Adrenal gland (tissue), 9 donors: ENCODE measurements at regions not wholly inside any gene's neighbourhood (a gene's known extent, or its start where the extent isn't known, plus 50 kb on each side); places are given as distances from the start of the nearest gene placed in this dataset.

ENCODE experiments used
- DNase-seq, 7 donors: peaks; one replicate each; pipeline ENCODE4 v3.0.0-alpha.2; 2019 to 2020
- H3K27ac ChIP-seq, 5 donors: fragments of 200-600 bp; sonication (generic) in 4 of 5; 1 replicate in 3 of 5; 2 replicates in 2 of 5; pipeline versions ENCODE4 v1.5.1 to v1.8.0; 2016 to 2020; ENCODE audit warnings: mild to moderate bottlenecking in 1 of 5
- H3K27me3 ChIP-seq: fragments of 200-600 bp; 2 replicates; pipeline ENCODE4 v1.8.0; 2021
- H3K36me3 ChIP-seq, 2 donors: fragments of 200-600 bp; replicated peaks in 1 of 2; 1 replicate in 1 of 2; 2 replicates in 1 of 2; pipeline versions ENCODE4 v1.5.1 to v1.8.0; 2018 to 2022
- H3K4me1 ChIP-seq, 2 donors: fragments of 200-600 bp; replicated peaks in 1 of 2; 1 replicate in 1 of 2; 2 replicates in 1 of 2; pipeline versions ENCODE4 v1.5.1 to v1.8.0; 2018 to 2021
- H3K4me3 ChIP-seq, 4 donors: fragments of 200-600 bp; sonication (generic) in 3 of 4; one replicate each; pipeline ENCODE4 v1.5.1; 2016 to 2018
- H3K9me3 ChIP-seq, 3 donors: fragments of 200-600 bp; sonication (generic) in 1 of 3; replicated peaks in 1 of 3; 1 replicate in 2 of 3; 2 replicates in 1 of 3; pipeline versions ENCODE4 v1.5.1 to v1.8.0; 2016 to 2021
- POLR2A ChIP-seq, 2 donors: fragments of 450-650 bp; IDR thresholded peaks; one replicate each; pipeline ENCODE4 v1.6.1; 2017; ENCODE audit warnings: antibody characterized with exemption in 2 of 2, mild to moderate bottlenecking in 2 of 2, moderate library complexity in 1 of 2
- WGBS, 4 donors: extraction: QIAGEN DNeasy Blood & Tissue Kit in 2 of 4; methylation state at CpG; one replicate each; pipeline versions ENCODE4 v1.1.5 to v1.1.7; 2013 to 2017; 5-methylcytosine and 5-hydroxymethylcytosine counted together
- intact Hi-C, 2 donors: fragments of 100-400 bp; cut with DNase I; formaldehyde crosslinking; loops; one replicate each; pipeline versions ENCODE4 v1.14.1 to v1.15.0; 2022 to 2023
- TF ChIP-seq, protein P1 (sequence below), 6 experiments: fragments of 450-650 bp in 4 of 6; fragments of 200-600 bp in 2 of 6; sonication (generic) in 1 of 6; IDR thresholded peaks; 1 replicate in 5 of 6; 2 replicates in 1 of 6; pipeline versions ENCODE4 v1.5.1 to v1.8.0; 2016 to 2021; ENCODE audit warnings: antibody characterized with exemption in 6 of 6, mild to moderate bottlenecking in 2 of 6, moderate library complexity in 1 of 6
- donor health status: healthy with polysubstance abuse.
- donor health status: Bipolar disorder and iron deficiency.
- donor health status: DM: yes; HTN: yes; CAD: no.
- donor health status: DM: no; HTN: no; CAD: no.
- donor health status: DM: no; HTN: no; CAD: no.

DNA sequence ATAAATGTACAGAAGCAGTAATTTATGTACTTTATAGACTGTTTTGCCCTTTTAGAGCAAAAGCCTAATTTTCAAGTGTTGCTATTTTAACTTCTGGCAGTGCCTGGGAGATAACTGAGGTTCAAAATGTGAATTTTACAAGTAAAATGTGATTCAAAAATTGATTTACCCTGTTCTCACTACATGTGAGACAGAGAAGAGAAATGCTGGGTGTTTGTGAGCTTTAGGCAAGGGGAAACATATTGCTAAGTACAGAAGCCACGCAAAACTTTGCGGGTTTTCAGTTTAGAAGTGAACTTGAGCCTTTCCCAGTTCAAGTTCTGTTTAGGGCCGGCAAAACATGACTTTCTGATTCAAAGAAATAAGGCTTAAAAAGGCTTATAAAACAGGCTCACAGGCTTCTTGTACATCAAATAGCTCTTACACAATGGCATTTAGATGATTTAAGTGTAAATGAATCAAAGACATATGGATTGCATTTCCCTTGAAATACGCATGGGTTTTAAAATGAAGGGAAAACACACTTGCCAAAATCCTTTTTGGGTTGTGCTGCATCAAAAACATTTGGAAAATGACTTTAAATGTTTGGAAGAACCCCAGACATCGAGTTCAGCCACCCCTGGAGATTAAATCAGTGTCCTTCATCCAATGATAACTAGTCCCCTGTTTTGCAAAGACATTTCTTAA is 370.8 kb upstream of the MEF2C start:
- no peaks in the 10 kb centered on the region for H3K4me1 ChIP-seq
- no peak for DNase-seq
- intact Hi-C loops: no loop called here
- H3K27ac ChIP-seq: no peak overlapping the region
- no peak for TF ChIP-seq POLR2A (IDR thresholded peaks at IDR 0.05)
- TF ChIP-seq, protein P1, sequence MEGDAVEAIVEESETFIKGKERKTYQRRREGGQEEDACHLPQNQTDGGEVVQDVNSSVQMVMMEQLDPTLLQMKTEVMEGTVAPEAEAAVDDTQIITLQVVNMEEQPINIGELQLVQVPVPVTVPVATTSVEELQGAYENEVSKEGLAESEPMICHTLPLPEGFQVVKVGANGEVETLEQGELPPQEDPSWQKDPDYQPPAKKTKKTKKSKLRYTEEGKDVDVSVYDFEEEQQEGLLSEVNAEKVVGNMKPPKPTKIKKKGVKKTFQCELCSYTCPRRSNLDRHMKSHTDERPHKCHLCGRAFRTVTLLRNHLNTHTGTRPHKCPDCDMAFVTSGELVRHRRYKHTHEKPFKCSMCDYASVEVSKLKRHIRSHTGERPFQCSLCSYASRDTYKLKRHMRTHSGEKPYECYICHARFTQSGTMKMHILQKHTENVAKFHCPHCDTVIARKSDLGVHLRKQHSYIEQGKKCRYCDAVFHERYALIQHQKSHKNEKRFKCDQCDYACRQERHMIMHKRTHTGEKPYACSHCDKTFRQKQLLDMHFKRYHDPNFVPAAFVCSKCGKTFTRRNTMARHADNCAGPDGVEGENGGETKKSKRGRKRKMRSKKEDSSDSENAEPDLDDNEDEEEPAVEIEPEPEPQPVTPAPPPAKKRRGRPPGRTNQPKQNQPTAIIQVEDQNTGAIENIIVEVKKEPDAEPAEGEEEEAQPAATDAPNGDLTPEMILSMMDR (IDR thresholded peaks at IDR 0.05): no peak
- H3K4me3 ChIP-seq: no peak overlapping the region
- H3K9me3 ChIP-seq: no peaks in the 10 kb centered on the region
- 75 to 83% (median 77%) methylated on average over 5 of the region's 5 CpGs for WGBS, 4 donors
- no peaks in the 10 kb centered on the region for H3K27me3 ChIP-seq
- no peaks in the 10 kb centered on the region for H3K36me3 ChIP-seq

DNA sequence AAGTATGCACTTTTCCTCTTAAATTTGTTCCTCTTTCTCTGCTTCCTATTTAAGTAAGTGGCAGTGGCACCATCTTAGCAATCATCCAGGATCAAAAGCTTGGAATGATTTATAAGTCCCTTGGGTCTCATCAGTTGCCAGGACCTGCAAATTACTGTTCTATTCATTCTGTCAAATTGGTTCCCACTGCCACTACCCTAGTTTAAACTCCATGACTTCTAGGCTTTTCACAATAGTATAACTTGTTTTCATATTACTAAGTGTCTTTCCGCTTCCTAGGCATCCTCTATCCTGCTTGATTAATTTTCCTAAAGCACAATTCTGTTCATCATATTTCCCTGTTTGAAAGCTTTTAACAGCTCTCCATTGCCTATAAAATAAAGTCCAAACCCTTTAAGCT is 363.9 kb upstream of the MEF2C start:
- DNase-seq: no peak
- no peak for TF ChIP-seq POLR2A (IDR thresholded peaks at IDR 0.05)
- TF ChIP-seq, protein P1 (IDR thresholded peaks at IDR 0.05): no peak
- Histone ChIP-seq H3K27me3 (no peaks in the 10 kb centered on the region), H3K36me3 (no peaks in the 10 kb centered on the region), H3K4me1 (no peaks in the 10 kb centered on the region), H3K4me3 (no peak overlapping the region), H3K27ac (no peak overlapping the region), H3K9me3 (no peaks in the 10 kb centered on the region)
- intact Hi-C loops: no loop called here
- 88 to 95% (median 95%) methylated on average over 1 of the region's 1 CpG for WGBS, 4 donors

DNA sequence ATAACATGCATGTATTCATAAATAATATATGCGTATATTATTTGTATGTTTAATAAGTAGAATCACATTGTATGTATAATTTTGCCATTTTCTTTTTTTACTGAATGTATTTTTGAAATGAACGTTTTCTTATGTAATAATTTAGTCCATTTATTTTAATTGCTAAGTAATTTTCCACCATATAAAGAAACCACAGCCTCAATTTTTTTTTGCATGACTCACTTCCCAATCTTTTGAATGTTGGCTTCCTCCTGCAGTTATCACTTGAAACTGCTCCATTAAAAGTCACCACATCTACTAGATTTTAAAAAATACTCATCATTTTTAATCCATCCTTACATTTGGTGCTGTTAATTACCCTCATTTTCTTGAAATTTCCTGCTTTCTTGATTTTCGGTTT is 363.3 kb upstream of the MEF2C start:
- no peak overlapping the region for H3K27ac ChIP-seq
- WGBS, 4 donors: 70 to 78% (median 71%) methylated on average over 3 of the region's 3 CpGs
- H3K4me3 ChIP-seq: no peak overlapping the region
- H3K9me3 ChIP-seq: no peaks in the 10 kb centered on the region
- no peaks in the 10 kb centered on the region for H3K27me3 ChIP-seq
- no peaks in the 10 kb centered on the region for H3K4me1 ChIP-seq
- intact Hi-C loops: no loop called here
- no peaks in the 10 kb centered on the region for H3K36me3 ChIP-seq
- DNase-seq: no peak
- TF ChIP-seq, protein P1 (IDR thresholded peaks at IDR 0.05): no peak
- TF ChIP-seq POLR2A (IDR thresholded peaks at IDR 0.05): no peak

DNA sequence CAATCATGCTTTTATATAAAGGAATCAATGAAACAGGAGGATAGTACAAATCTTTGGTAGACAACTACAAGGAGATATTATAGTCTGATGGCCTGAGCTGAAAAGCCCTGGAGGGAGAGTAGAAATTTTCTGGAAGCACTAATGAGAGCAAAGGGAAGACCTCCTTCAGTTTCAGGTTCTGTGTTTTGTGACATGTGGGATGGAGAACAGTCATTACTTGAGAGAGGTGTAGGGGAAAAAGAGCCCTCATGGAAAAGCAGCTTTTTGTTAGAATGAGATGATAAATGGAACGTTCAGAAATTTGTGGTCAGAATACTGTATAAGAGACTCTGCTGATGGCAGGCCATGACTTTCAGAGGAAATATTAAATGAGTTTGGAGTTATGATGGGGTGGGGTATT is 360.6 kb upstream of the MEF2C start:
- WGBS, 4 donors: 63 to 72% (median 67%) methylated on average over 1 of the region's 1 CpG
- Histone ChIP-seq H3K27ac (no peak overlapping the region), H3K27me3 (no peaks in the 10 kb centered on the region), H3K36me3 (no peaks in the 10 kb centered on the region), H3K9me3 (no peaks in the 10 kb centered on the region), H3K4me3 (no peak overlapping the region), H3K4me1 (no peaks in the 10 kb centered on the region)
- intact Hi-C loops: no loop called here
- DNase-seq: no peak
- TF ChIP-seq POLR2A (IDR thresholded peaks at IDR 0.05): no peak
- TF ChIP-seq, protein P1 (IDR thresholded peaks at IDR 0.05): no peak
